HG02852 (cell line): ENCODE measurements at regions not wholly inside any gene's neighbourhood (a gene's known extent, or its start where the extent isn't known, plus 50 kb on each side); places are given as distances from the start of the nearest gene placed in this dataset.
"Not testable (repeated sequence)": the region's sequence is repeated elsewhere in the genome, so short reads cannot be mapped to it uniquely, and the experiment has no call there.

Experiments
- ATAC-seq: cut with Tn5 transposase; IDR thresholded peaks from one replicate; pipeline ENCODE4 v1.9.1; 2021; ENCODE audit warnings: mild to moderate bottlenecking, moderate library complexity; ENCODE audit not compliant: unreplicated experiment

DNA sequence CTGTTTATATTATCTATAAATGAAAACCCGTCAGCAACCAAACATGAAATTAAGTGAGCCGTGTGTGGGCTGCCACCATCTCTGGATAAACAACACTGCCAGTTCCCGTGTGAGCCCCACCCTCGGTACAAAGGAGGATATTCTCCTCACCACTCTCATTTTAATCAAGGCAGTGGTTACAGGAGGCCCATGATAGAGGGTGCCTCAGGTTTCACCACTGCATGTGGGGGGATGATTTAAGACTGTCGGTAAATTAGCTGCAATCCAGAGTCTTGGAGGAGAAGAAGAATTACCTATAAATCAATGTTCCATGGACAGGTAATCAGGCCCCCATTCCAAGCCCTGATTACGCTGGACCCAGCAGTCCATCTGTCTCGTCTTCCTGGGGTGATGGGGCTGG, 361.6 kb upstream of the SULF2 start:
- no peak for ATAC-seq

- ATAC-seq: no peak
These were observed 361.0 kb upstream of the SULF2 start for GRCh38 chr20:48146308-48146707.

DNA sequence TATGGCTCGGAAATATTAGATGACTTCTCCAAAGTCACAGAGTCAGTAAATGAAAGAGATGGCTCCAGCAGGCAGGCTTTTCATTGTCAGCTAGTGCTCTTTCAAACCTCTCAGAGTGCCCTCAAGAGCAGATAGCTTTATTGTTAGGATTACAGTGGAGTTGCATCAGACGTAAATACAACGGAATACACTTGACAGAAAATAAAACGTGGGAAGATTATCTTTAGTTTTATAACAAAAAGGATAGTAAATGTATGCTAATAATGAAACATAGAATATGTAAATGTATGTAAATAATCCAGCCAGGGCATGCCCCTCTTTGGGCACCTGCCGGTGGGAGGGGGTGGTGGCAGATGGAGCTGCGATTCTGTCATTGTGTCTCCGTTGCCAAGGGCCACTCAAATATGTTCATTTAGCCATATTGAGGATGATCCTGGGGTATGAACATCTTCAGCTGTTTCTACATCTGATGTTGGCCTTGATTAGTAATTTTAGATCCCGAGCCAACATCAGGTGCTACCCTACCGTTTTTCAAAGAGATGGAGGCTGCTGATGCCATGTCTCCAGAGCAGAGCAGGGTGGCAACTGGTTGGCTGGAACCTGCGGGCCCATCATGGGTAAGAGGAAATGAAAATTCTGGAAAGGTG, 358.3 kb upstream of the SULF2 start:
- no peak for ATAC-seq

DNA sequence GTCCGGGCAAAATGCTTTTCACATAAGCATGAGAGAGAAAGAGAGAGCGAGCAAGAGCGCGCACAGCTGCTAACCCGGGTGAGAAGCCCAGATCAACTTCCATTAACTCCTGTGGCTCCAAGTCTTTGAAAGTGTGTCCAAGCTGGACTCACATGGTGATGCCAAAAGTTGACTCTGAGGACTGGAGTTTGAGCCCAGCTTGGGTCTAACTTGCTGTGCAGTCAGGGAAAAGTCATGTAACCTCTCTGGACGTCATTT, 357.2 kb upstream of the SULF2 start:
- ATAC-seq: no peak

- ATAC-seq: no peak
These were observed 356.6 kb upstream of the SULF2 start for GRCh38 chr20:48141660-48142515.

- no peak for ATAC-seq
These were observed 354.2 kb upstream of the SULF2 start for GRCh38 chr20:48139262-48140041.

- ATAC-seq: no peak
These were observed 347.6 kb upstream of the SULF2 start for GRCh38 chr20:48132834-48133233.

DNA sequence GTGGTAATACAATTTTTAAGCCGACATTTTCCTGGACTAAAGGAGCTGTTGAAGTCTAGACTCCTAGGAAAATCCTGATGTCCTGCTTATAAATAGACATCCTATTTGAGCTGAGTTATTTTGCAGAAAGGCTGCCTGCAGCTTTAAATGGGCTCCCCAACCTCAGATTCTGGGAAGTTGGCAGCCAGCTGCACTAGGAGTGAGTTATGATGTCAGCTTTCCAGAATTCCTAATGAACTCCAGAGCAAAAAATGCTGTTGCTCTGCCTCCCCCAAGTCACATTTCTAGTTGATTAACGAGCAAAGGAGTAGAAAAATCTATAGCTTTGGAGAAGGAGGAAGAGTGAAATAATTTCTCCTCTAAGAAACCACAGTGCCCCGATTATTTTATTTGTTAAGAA, 346.3 kb upstream of the SULF2 start:
- no peak for ATAC-seq

GRCh38 chr20:48129345-48129942, 344.2 kb upstream of the SULF2 start:
- ATAC-seq: no peak

DNA sequence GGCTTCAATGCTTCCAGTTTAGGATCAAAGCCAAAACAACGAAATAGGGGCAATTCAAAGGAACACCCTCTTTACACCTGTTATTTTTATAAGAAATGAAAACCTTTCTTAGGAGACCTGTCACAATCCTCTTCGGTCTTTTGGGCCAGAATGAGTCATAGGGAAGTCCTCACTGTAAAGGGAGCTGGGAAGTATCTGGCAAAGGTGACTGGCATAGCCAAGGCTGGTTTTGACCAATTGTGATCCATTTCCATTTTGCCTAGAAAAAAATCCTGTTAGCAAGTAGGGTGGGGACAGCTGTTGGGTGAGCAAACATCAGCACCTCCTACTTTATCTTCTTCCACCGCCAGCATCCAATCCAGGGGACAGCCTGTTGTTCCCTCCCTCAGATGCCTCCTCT, 343.2 kb upstream of the SULF2 start:
- ATAC-seq: no peak

DNA sequence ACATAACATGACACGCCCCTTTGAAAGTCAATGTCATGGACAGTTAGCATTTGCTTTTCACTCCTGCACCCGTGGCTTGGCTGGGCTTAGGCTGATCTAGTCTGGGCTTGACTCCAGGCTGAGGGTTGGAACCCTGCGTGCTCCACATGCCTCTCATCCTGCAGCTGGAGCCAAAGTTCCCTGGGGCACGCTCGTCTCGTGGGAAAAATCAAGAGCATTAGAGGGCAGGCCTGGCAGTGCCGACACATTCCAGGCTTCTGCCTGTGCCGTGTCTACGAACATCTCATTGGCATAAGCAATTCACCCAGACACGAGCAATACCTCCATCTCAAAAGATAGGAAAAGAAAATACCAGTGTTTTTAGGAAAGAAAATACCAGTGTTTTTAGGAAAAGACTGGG, 342.7 kb upstream of the SULF2 start:
- not testable (repeated sequence) for ATAC-seq

DNA sequence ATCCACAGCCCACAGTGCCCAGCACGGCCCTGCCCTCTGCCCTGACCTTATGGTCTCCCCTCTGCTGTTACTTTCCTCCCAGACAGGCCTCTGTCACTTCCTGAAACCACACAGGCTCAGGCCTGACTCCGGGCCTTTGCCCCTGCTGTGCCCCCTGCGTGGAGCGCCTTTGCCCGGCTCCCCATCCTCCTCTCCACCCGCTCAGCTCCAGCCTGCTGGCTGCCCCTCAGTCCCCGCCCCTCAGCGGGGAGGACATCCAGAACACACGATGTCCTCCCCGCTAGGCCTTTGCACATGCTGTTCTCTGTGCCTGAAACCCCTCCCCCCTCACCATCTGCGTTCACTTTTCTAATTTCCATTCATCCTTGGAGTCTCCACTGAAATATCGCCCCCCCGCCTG, 341.9 kb upstream of the SULF2 start:
- ATAC-seq: not testable (repeated sequence)

- no peak for ATAC-seq
These were observed 341.0 kb upstream of the SULF2 start for GRCh38 chr20:48126227-48126740.

GRCh38 chr20:48124960-48125359, 339.7 kb upstream of the SULF2 start:
- no peak for ATAC-seq

GRCh38 chr20:48124181-48124782, 339.0 kb upstream of the SULF2 start:
- no peak for ATAC-seq

- ATAC-seq: no peak
These were observed 334.8 kb upstream of the SULF2 start for GRCh38 chr20:48120120-48120519.

- ATAC-seq: not testable (repeated sequence)
These were observed 334.1 kb upstream of the SULF2 start for GRCh38 chr20:48119389-48119788.

GRCh38 chr20:48115502-48115901, 330.2 kb upstream of the SULF2 start:
- ATAC-seq: no peak

GRCh38 chr20:48107560-48107959, 322.3 kb upstream of the SULF2 start:
- ATAC-seq: no peak

GRCh38 chr20:48106428-48106827, 321.1 kb upstream of the SULF2 start:
- no peak for ATAC-seq

DNA sequence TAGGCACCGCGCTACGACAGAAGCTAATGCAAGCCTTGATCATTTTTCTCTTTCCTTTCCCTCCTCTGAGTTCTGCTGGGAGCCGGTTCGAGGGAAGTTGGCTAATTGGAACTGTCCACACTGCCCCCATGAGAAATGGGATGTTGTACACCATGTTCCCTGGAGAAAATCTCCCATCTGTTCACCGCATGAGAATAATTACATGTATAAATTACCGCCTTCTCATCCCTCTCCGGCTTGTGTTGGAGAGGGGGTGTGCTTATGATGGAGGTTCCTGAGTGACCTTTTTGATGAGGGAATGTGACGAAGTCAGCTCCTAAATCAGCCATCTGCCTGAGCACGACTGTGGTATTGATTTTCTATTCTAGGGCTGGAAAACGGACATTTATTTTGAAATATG, 320.2 kb upstream of the SULF2 start:
- no peak for ATAC-seq
